Liver (tissue), 8 donors: ENCODE measurements at regions not wholly inside any gene's neighbourhood (a gene's known extent, or its start where the extent isn't known, plus 50 kb on each side); places are given as distances from the start of the nearest gene placed in this dataset.

Experiments
- DNase-seq: peaks from one replicate; pipeline ENCODE4 v3.0.0-alpha.2; 2017; ENCODE audit warnings: low spot score
- H3K27ac ChIP-seq, 2 donors: one replicate each; pipeline ENCODE4 v1.7.0; 2013; ENCODE audit warnings: inconsistent platforms in 2 of 2, low read length in 2 of 2, control low read depth in 1 of 2, low read depth in 1 of 2, mild to moderate bottlenecking in 1 of 2
- H3K27me3 ChIP-seq, 4 donors: one replicate each; pipeline versions ENCODE4 v1.6.1 to v1.7.0; 2013; ENCODE audit warnings: low read length in 3 of 4, inconsistent platforms in 1 of 4, mild to moderate bottlenecking in 1 of 4, moderate library complexity in 1 of 4; ENCODE audit not compliant: control insufficient read depth in 4 of 4, insufficient read depth in 4 of 4
- H3K36me3 ChIP-seq, 4 donors: one replicate each; pipeline versions ENCODE4 v1.6.1 to v1.7.0; 2013; ENCODE audit warnings: low read length in 3 of 4, mild to moderate bottlenecking in 3 of 4, low read depth in 1 of 4, moderate library complexity in 1 of 4; ENCODE audit not compliant: control insufficient read depth in 4 of 4, insufficient read depth in 3 of 4
- H3K4me1 ChIP-seq, 4 donors: one replicate each; pipeline versions ENCODE4 v1.6.1 to v1.7.0; 2013; ENCODE audit warnings: low read length in 3 of 4, mild to moderate bottlenecking in 3 of 4, moderate library complexity in 1 of 4; ENCODE audit not compliant: control insufficient read depth in 4 of 4, insufficient read depth in 4 of 4
- H3K4me3 ChIP-seq, 3 donors: one replicate each; pipeline versions ENCODE4 v1.6.1 to v1.7.0; 2013; ENCODE audit warnings: low read length in 3 of 3, control low read depth in 1 of 3, low read depth in 1 of 3, mild to moderate bottlenecking in 1 of 3
- H3K9ac ChIP-seq, 2 donors: one replicate each; pipeline ENCODE4 v1.7.0; 2013; ENCODE audit warnings: low read length in 2 of 2, mild to moderate bottlenecking in 2 of 2, moderate library complexity in 2 of 2, control low read depth in 1 of 2, low read depth in 1 of 2
- H3K9me3 ChIP-seq, 4 donors: one replicate each; pipeline versions ENCODE4 v1.6.1 to v1.7.0; 2013; ENCODE audit warnings: low read length in 3 of 4; ENCODE audit not compliant: control insufficient read depth in 4 of 4
- EGR1 ChIP-seq, 2 donors: IDR thresholded peaks; 2 replicates each; pipeline ENCODE4 v1.6.1; 2016 to 2018; ENCODE audit warnings: antibody characterized with exemption in 2 of 2, low read depth in 2 of 2
- FOXA1 ChIP-seq: IDR thresholded peaks from 2 replicates; pipeline ENCODE4 v1.6.1; 2016; ENCODE audit warnings: antibody characterized with exemption
- FOXA2 ChIP-seq: IDR thresholded peaks from 2 replicates; pipeline ENCODE4 v1.6.1; 2016; ENCODE audit warnings: antibody characterized with exemption
- GABPA ChIP-seq, 2 donors: IDR thresholded peaks in 1 of 2; conservative IDR thresholded peaks in 1 of 2; 2 replicates each; pipeline ENCODE4 v1.6.1; 2016; ENCODE audit warnings: antibody characterized with exemption in 2 of 2, mild to moderate bottlenecking in 1 of 2, moderate library complexity in 1 of 2
- HNF4A ChIP-seq, 2 donors: conservative IDR thresholded peaks; 2 replicates each; pipeline ENCODE4 v1.6.1; 2016; ENCODE audit warnings: antibody characterized with exemption in 2 of 2, mild to moderate bottlenecking in 2 of 2
- HNF4G ChIP-seq: IDR thresholded peaks from 2 replicates; pipeline ENCODE4 v1.6.1; 2016; ENCODE audit warnings: antibody characterized with exemption
- JUND ChIP-seq, 2 donors: IDR thresholded peaks; 2 replicates each; pipeline ENCODE4 v1.6.1; 2016; ENCODE audit warnings: antibody characterized with exemption in 2 of 2
- NR2F2 ChIP-seq: IDR thresholded peaks from 2 replicates; pipeline ENCODE4 v1.6.1; 2016; ENCODE audit warnings: antibody characterized with exemption
- RAD21 ChIP-seq, 2 donors: IDR thresholded peaks; 2 replicates each; pipeline ENCODE4 v1.6.1; 2016; ENCODE audit warnings: antibody characterized with exemption in 2 of 2, mild to moderate bottlenecking in 2 of 2
- RXRA ChIP-seq, 2 donors: IDR thresholded peaks; 2 replicates each; pipeline ENCODE4 v1.6.1; 2017 to 2018; ENCODE audit warnings: antibody characterized with exemption in 2 of 2, mild to moderate bottlenecking in 1 of 2
- SP1 ChIP-seq: IDR thresholded peaks from 2 replicates; pipeline ENCODE4 v1.6.1; 2018; ENCODE audit warnings: antibody characterized with exemption, mild to moderate bottlenecking
- TAF1 ChIP-seq: conservative IDR thresholded peaks from 2 replicates; pipeline ENCODE4 v1.6.1; 2016; ENCODE audit warnings: antibody characterized with exemption, mild to moderate bottlenecking
- YY1 ChIP-seq: IDR thresholded peaks from 2 replicates; pipeline ENCODE4 v1.6.1; 2016; ENCODE audit warnings: antibody characterized with exemption, mild to moderate bottlenecking
- WGBS: extraction: QIAGEN DNeasy Blood & Tissue Kit; methylation state at CpG from one replicate; pipeline ENCODE4 v1.1.7; 2013; 5-methylcytosine and 5-hydroxymethylcytosine counted together
- TF ChIP-seq, protein P1 (sequence below): IDR thresholded peaks from 2 replicates; pipeline ENCODE4 v1.6.1; 2016; ENCODE audit warnings: antibody characterized with exemption, mild to moderate bottlenecking
- TF ChIP-seq, protein P2 (sequence below): IDR thresholded peaks from 2 replicates; pipeline ENCODE4 v1.6.1; 2016; ENCODE audit warnings: antibody characterized with exemption
- TF ChIP-seq, protein P3 (sequence below): IDR thresholded peaks from 2 replicates; pipeline ENCODE4 v1.6.1; 2016; ENCODE audit warnings: antibody characterized with exemption
- TF ChIP-seq, protein P4 (sequence below): IDR thresholded peaks from 2 replicates; pipeline ENCODE4 v1.6.1; 2016; ENCODE audit warnings: antibody characterized with exemption
- TF ChIP-seq, protein P5 (sequence below): fragments of 150-350 bp; IDR thresholded peaks from 2 replicates; pipeline ENCODE4 v1.5.1; 2017; ENCODE audit warnings: improper control_type of control experiment, low read depth, low read length; ENCODE audit not compliant: missing input control
- donor health status: healthy.
- donor health status: healthy.
- donor health status: healthy.
- donor health status: healthy.
- donor health status: healthy.

DNA sequence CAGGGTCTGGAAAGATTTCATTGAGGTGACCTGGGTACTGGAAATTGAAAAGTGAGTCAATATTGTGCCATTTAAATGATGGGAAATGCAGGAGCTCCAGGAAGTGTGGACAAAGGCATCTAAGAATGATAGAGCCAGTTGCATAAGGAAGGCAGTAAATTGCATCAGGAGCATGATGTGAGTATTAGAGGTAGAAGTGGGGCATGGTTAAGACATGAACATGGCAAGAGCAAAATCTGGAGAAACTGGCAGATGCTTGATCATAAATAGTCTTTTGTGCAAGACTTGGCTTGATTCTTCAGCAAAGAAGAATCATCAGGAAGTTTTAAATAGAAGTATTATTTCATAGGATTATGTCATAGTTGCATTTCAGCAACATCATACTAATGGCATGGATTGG is 157.4 kb upstream of the PUM3 start:
- H3K9me3 ChIP-seq: no peaks in the 10 kb centered on the region

DNA sequence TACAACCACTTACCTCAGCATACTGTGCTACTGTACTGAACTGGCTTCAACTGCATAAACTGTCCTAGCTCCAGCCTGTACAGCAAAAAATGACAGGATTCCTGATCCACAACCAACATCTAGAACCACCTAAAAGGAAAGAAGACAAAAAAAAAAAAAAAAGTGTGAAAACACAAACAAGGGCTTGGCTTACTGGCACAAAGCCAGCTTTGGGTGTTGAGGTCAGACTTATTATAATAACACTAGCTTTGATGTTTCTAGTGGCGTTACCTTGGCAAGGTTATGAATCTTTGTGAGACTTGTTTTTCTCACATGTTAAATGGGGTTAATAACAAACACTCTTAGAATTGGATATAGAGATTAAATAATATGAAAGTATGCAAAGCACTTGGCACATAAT is 148.5 kb upstream of the PUM3 start:
- H3K9me3 ChIP-seq: no peaks in the 10 kb centered on the region
- H3K27ac ChIP-seq: no peak overlapping the region
- H3K27me3 ChIP-seq: peaks cover 0 to 1% (median 0%) of the 10 kb centered on the region in 4 donors
- no peaks in the 10 kb centered on the region for H3K36me3 ChIP-seq
- no peak overlapping the region for H3K4me3 ChIP-seq
- H3K4me1 ChIP-seq: no peaks in the 10 kb centered on the region
- H3K9ac ChIP-seq: no peak overlapping the region
- TF ChIP-seq FOXA1: no peak
- TF ChIP-seq, protein P1, sequence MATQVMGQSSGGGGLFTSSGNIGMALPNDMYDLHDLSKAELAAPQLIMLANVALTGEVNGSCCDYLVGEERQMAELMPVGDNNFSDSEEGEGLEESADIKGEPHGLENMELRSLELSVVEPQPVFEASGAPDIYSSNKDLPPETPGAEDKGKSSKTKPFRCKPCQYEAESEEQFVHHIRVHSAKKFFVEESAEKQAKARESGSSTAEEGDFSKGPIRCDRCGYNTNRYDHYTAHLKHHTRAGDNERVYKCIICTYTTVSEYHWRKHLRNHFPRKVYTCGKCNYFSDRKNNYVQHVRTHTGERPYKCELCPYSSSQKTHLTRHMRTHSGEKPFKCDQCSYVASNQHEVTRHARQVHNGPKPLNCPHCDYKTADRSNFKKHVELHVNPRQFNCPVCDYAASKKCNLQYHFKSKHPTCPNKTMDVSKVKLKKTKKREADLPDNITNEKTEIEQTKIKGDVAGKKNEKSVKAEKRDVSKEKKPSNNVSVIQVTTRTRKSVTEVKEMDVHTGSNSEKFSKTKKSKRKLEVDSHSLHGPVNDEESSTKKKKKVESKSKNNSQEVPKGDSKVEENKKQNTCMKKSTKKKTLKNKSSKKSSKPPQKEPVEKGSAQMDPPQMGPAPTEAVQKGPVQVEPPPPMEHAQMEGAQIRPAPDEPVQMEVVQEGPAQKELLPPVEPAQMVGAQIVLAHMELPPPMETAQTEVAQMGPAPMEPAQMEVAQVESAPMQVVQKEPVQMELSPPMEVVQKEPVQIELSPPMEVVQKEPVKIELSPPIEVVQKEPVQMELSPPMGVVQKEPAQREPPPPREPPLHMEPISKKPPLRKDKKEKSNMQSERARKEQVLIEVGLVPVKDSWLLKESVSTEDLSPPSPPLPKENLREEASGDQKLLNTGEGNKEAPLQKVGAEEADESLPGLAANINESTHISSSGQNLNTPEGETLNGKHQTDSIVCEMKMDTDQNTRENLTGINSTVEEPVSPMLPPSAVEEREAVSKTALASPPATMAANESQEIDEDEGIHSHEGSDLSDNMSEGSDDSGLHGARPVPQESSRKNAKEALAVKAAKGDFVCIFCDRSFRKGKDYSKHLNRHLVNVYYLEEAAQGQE: no peak
- TF ChIP-seq, protein P2, sequence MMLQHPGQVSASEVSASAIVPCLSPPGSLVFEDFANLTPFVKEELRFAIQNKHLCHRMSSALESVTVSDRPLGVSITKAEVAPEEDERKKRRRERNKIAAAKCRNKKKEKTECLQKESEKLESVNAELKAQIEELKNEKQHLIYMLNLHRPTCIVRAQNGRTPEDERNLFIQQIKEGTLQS: no peak
- TF ChIP-seq YY1: no peak
- TF ChIP-seq TAF1: no peak
- no peak for TF ChIP-seq NR2F2
- TF ChIP-seq, protein P3, sequence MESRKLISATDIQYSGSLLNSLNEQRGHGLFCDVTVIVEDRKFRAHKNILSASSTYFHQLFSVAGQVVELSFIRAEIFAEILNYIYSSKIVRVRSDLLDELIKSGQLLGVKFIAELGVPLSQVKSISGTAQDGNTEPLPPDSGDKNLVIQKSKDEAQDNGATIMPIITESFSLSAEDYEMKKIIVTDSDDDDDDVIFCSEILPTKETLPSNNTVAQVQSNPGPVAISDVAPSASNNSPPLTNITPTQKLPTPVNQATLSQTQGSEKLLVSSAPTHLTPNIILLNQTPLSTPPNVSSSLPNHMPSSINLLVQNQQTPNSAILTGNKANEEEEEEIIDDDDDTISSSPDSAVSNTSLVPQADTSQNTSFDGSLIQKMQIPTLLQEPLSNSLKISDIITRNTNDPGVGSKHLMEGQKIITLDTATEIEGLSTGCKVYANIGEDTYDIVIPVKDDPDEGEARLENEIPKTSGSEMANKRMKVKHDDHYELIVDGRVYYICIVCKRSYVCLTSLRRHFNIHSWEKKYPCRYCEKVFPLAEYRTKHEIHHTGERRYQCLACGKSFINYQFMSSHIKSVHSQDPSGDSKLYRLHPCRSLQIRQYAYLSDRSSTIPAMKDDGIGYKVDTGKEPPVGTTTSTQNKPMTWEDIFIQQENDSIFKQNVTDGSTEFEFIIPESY: no peak
- TF ChIP-seq, protein P4, sequence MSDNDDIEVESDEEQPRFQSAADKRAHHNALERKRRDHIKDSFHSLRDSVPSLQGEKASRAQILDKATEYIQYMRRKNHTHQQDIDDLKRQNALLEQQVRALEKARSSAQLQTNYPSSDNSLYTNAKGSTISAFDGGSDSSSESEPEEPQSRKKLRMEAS: no peak
- TF ChIP-seq JUND (IDR thresholded peaks at IDR 0.05): no peak
- TF ChIP-seq HNF4G: no peak
- TF ChIP-seq EGR1 (IDR thresholded peaks at IDR 0.05; ENCODE audit: low read depth in 2 of 2): no peak
- TF ChIP-seq GABPA (IDR thresholded peaks at IDR 0.05 in 1 of 2, conservative IDR thresholded peaks at IDR 0.05 in 1 of 2): no peak
- no peak for TF ChIP-seq SP1
- no peak for TF ChIP-seq HNF4A (conservative IDR thresholded peaks at IDR 0.05)
- TF ChIP-seq RAD21 (IDR thresholded peaks at IDR 0.05): no peak
- TF ChIP-seq RXRA (IDR thresholded peaks at IDR 0.05): no peak
- no peak for TF ChIP-seq FOXA2
- TF ChIP-seq, protein P5, sequence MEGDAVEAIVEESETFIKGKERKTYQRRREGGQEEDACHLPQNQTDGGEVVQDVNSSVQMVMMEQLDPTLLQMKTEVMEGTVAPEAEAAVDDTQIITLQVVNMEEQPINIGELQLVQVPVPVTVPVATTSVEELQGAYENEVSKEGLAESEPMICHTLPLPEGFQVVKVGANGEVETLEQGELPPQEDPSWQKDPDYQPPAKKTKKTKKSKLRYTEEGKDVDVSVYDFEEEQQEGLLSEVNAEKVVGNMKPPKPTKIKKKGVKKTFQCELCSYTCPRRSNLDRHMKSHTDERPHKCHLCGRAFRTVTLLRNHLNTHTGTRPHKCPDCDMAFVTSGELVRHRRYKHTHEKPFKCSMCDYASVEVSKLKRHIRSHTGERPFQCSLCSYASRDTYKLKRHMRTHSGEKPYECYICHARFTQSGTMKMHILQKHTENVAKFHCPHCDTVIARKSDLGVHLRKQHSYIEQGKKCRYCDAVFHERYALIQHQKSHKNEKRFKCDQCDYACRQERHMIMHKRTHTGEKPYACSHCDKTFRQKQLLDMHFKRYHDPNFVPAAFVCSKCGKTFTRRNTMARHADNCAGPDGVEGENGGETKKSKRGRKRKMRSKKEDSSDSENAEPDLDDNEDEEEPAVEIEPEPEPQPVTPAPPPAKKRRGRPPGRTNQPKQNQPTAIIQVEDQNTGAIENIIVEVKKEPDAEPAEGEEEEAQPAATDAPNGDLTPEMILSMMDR: no peak
- no peak for DNase-seq
- 82% methylated on average over 1 of the region's 1 CpG for WGBS

More for the DNA sequence above, 157.4 kb upstream of the PUM3 start:
- Histone ChIP-seq H3K9ac (no peak overlapping the region), H3K36me3 (no peaks in the 10 kb centered on the region), H3K27me3 (peaks cover 0 to 2% (median 0%) of the 10 kb centered on the region in 4 donors), H3K4me1 (no peaks in the 10 kb centered on the region), H3K4me3 (no peak overlapping the region), H3K27ac (no peak overlapping the region)
- TF ChIP-seq, protein P5: no peak
- TF ChIP-seq HNF4A (conservative IDR thresholded peaks at IDR 0.05): no peak
- TF ChIP-seq HNF4G: no peak
- TF ChIP-seq GABPA (IDR thresholded peaks at IDR 0.05 in 1 of 2, conservative IDR thresholded peaks at IDR 0.05 in 1 of 2): no peak
- no peak for TF ChIP-seq TAF1
- no peak for TF ChIP-seq EGR1 (IDR thresholded peaks at IDR 0.05; ENCODE audit: low read depth in 2 of 2)
- DNase-seq: no peak
